A673 (cell line): ENCODE measurements at regions not wholly inside any gene's neighbourhood (a gene's known extent, or its start where the extent isn't known, plus 50 kb on each side); places are given as distances from the start of the nearest gene placed in this dataset.

Source experiments
- BruUV-seq: library from RNA; stranded (reverse); fragments of 400-500 nt; replicated peaks from 2 replicates; lab custom pipeline; 2021; lab: Mats Ljungman, UMichigan
- CTCF ChIA-PET: fragments of 300-600 bp; sonication (Branson Sonifier 250); formaldehyde crosslinking; loops from one replicate; lab custom pipeline; 2022; ENCODE audit warnings: antibody characterized with exemption; lab: Charles Lee
- POLR2A ChIA-PET: fragments of 300-600 bp; sonication (Branson Sonifier 250); formaldehyde crosslinking; loops from one replicate; lab custom pipeline; 2022; ENCODE audit warnings: antibody characterized with exemption; ENCODE audit not compliant: low non-redundant PET; lab: Charles Lee
- DNase-seq: peaks from one replicate; pipeline ENCODE4 v3.0.0-alpha.2; 2015; ENCODE audit warnings: low spot score
- H3K27ac ChIP-seq: fragments of 200-600 bp; sonication (generic); 2 replicates; pipeline ENCODE4 v1.5.1; 2016; ENCODE audit warnings: mixed run types, low read depth, mild to moderate bottlenecking, mixed read lengths, antibody characterized with exemption, low read length; ENCODE audit not compliant: poor library complexity, severe bottlenecking
- H3K27me3 ChIP-seq: fragments of 200-600 bp; sonication (generic); replicated peaks from 2 replicates; pipeline ENCODE4 v1.6.1; 2017; ENCODE audit warnings: mixed run types, low read depth, mild to moderate bottlenecking, mixed read lengths, antibody characterized with exemption, low read length; ENCODE audit not compliant: insufficient read depth, poor library complexity
- H3K36me3 ChIP-seq: fragments of 200-600 bp; sonication (generic); 2 replicates; pipeline ENCODE4 v1.6.1; 2016; ENCODE audit warnings: mixed run types, mild to moderate bottlenecking, mixed read lengths, antibody characterized with exemption, low read length; ENCODE audit not compliant: insufficient read depth, poor library complexity, severe bottlenecking
- H3K4me1 ChIP-seq: fragments of 200-600 bp; sonication (generic); 2 replicates; pipeline ENCODE4 v1.6.1; 2017; ENCODE audit warnings: mixed run types, mild to moderate bottlenecking, mixed read lengths, antibody characterized with exemption, low read length; ENCODE audit not compliant: insufficient read depth, poor library complexity, severe bottlenecking
- H3K4me3 ChIP-seq: fragments of 200-600 bp; sonication (generic); 2 replicates; pipeline ENCODE4 v1.5.1; 2016; ENCODE audit warnings: low read depth, mixed run types, mild to moderate bottlenecking, mixed read lengths, low read length; ENCODE audit not compliant: poor library complexity, severe bottlenecking
- H3K9me3 ChIP-seq: fragments of 200-600 bp; sonication (generic); 2 replicates; pipeline ENCODE4 v1.6.1; 2016; ENCODE audit warnings: mixed run types, low read depth, mild to moderate bottlenecking, mixed read lengths, antibody characterized with exemption, low read length; ENCODE audit not compliant: poor library complexity, severe bottlenecking
- CTCF ChIP-seq: fragments of 300-800, 200-600 bp; sonication (generic); conservative IDR thresholded peaks from 2 replicates; pipeline ENCODE4 v1.5.1; 2017; ENCODE audit warnings: low read depth, mild to moderate bottlenecking, antibody characterized with exemption, low read length, moderate library complexity, mixed read lengths
- EZH2 ChIP-seq: fragments of 200-600 bp; sonication (generic); IDR thresholded peaks from 2 replicates; pipeline ENCODE4 v1.6.1; 2017; ENCODE audit warnings: borderline replicate concordance, low read depth, mild to moderate bottlenecking, mixed read lengths, antibody characterized with exemption, low read length; ENCODE audit not compliant: poor library complexity, severe bottlenecking
- intact Hi-C: fragments of 100-400 bp; cut with micrococcal nuclease; formaldehyde crosslinking; loops from one replicate; pipeline ENCODE4 v1.10.0; 2022; ENCODE audit not compliant: unreplicated experiment

- POLR2A ChIA-PET, result no interaction called here
- H3K4me3 ChIP-seq, result no peak overlapping the region
- H3K27me3 ChIP-seq, result no peaks in the 10 kb centered on the region
- intact Hi-C loops, result no loop called here
- no peaks in the 10 kb centered on the region for H3K9me3 ChIP-seq
- no peak for DNase-seq
- CTCF ChIA-PET, result no interaction called here
- no peak for TF ChIP-seq CTCF
- no peak for TF ChIP-seq EZH2
- H3K36me3 ChIP-seq, result no peaks in the 10 kb centered on the region
- H3K27ac ChIP-seq, result no peak overlapping the region
- H3K4me1 ChIP-seq, result no peaks in the 10 kb centered on the region
- no TSS peak for BruUV-seq
Measured at GRCh38 chr1:55585402-55585792, 370.2 kb upstream of the USP24 start.

- H3K27ac ChIP-seq, result no peak overlapping the region
- no peaks in the 10 kb centered on the region for H3K27me3 ChIP-seq
- no peaks in the 10 kb centered on the region for H3K36me3 ChIP-seq
- no peaks in the 10 kb centered on the region for H3K9me3 ChIP-seq
- intact Hi-C loops, result no loop called here
- ChIA-PET CTCF (no interaction called here), POLR2A (no interaction called here)
- TF ChIP-seq CTCF, result no peak
- TF ChIP-seq EZH2, result no peak
- no peak overlapping the region for H3K4me3 ChIP-seq
- DNase-seq, result peak; percentile 22
- no TSS peak for BruUV-seq
- H3K4me1 ChIP-seq, result no peaks in the 10 kb centered on the region
Measured at GRCh38 chr1:55584526-55585401, 369.6 kb upstream of the USP24 start.

GRCh38 chr1:55582084-55582483 is 366.9 kb upstream of the USP24 start:
- ChIA-PET POLR2A (no interaction called here), CTCF (no interaction called here)
- Histone ChIP-seq H3K4me1 (no peaks in the 10 kb centered on the region), H3K27me3 (peaks cover 6% of the 10 kb centered on the region), H3K27ac (no peak overlapping the region), H3K36me3 (no peaks in the 10 kb centered on the region), H3K9me3 (no peaks in the 10 kb centered on the region), H3K4me3 (no peak overlapping the region)
- intact Hi-C loops, result no loop called here
- DNase-seq, result no peak
- BruUV-seq, result no TSS peak
- TF ChIP-seq EZH2, result no peak
